ENCODE measurements at regions not wholly inside any gene's neighbourhood (a gene's known extent, or its start where the extent isn't known, plus 50 kb on each side); places are given as distances from the start of the nearest gene placed in this dataset.

DNA sequence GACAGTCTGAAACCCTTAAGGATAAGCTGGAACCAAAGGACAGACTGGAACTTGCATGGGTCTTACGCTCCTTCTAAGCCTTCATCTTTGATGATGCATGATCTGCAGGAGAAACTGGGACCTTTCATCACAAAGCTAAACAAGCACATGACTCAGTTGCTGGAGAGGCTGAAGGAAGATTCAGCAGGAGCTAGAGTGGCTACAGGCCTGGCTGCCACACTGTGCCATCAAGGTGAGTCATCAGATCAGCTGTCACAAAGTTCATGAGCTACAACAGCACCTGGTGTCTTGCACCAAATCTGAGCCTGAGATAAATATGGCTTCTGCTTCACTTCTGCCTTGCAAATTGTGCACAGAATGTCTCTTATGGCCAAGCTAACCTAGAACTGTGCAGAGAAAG lies 95.5 kb upstream of the MARK1 start:
- H3K9me3 ChIP-seq (ENCODE audit: control insufficient read depth in 1 of 2, low read length in 2 of 2), result no peaks in the 10 kb centered on the region
- no peaks in the 10 kb centered on the region for H3K9me3 Mint-ChIP-seq
- no peaks in the 10 kb centered on the region for H3K36me3 ChIP-seq (ENCODE audit: insufficient read depth, low read length)
- no peaks in the 10 kb centered on the region for H3K4me1 ChIP-seq (ENCODE audit: insufficient read depth, low read length)
- H3K27me3 Mint-ChIP-seq, result peaks cover 1 to 6% of the 10 kb centered on the region in 2 donors
- H3K36me3 Mint-ChIP-seq, result no peaks in the 10 kb centered on the region
- H3K27ac ChIP-seq (ENCODE audit: low read depth, low read length), result no peak overlapping the region
- no peak for DNase-seq
- no peaks in the 10 kb centered on the region for H3K4me1 Mint-ChIP-seq
- H3K27ac Mint-ChIP-seq, result no peak overlapping the region
- no peak overlapping the region for H3K4me3 ChIP-seq (ENCODE audit: low read length in 2 of 2)
- H3K4me3 Mint-ChIP-seq, result no peak overlapping the region
- no peaks in the 10 kb centered on the region for H3K27me3 ChIP-seq (ENCODE audit: insufficient read depth, low read length)
- POLR2A ChIA-PET (ENCODE audit: partially characterized antibody), result no interaction called here
- CTCF ChIA-PET (ENCODE audit: partially characterized antibody), result no interaction called here
- intact Hi-C loops (cut with micrococcal nuclease), result no loop called here

DNA sequence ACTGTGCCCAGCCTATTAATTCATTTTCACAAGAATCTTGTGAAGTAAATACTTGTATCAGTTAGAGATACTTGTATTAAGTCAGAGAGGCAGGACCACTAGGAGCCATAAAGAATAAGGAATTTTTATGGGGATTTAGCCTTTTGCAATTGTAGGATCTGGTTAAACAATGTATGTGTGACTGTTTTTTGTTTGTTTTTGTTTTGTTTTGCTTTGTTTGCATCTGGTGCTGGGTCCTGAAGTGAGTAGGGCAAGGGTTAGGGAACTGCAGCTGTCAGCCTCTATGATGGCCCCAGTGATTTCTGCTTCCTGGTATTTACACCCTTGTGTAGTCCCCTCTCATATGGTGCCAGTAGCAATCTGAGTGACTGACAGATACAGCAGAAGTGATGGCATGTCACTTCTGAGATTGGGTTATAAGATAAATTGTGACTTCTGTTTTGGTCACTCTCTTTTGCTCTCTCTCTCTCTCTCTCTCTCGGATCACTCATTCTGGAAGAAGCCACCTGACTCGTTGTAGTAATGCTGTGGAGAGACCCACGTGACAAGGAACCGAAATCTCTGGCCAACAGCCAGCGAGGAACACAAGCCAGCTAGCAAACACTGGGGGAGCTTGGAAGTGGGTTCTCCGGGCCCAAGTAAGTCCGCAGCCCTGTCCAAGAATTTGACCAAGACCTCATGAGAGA lies 96.2 kb upstream of the MARK1 start:
- Mint-ChIP-seq H3K9me3 (no peaks in the 10 kb centered on the region), H3K27ac (no peak overlapping the region), H3K36me3 (no peaks in the 10 kb centered on the region), H3K4me3 (no peak overlapping the region), H3K27me3 (peaks cover 1 to 6% of the 10 kb centered on the region in 2 donors), H3K4me1 (no peaks in the 10 kb centered on the region)
- H3K4me3 ChIP-seq (ENCODE audit: low read length in 2 of 2), result no peak overlapping the region
- H3K36me3 ChIP-seq (ENCODE audit: insufficient read depth, low read length), result no peaks in the 10 kb centered on the region
- CTCF ChIA-PET (ENCODE audit: partially characterized antibody), result no interaction called here
- intact Hi-C loops (cut with micrococcal nuclease), result no loop called here
- no peak for DNase-seq
- no peaks in the 10 kb centered on the region for H3K27me3 ChIP-seq (ENCODE audit: insufficient read depth, low read length)
- H3K27ac ChIP-seq (ENCODE audit: low read depth, low read length), result no peak overlapping the region
- POLR2A ChIA-PET (ENCODE audit: partially characterized antibody), result no interaction called here
- no peaks in the 10 kb centered on the region for H3K4me1 ChIP-seq (ENCODE audit: insufficient read depth, low read length)
- no peaks in the 10 kb centered on the region for H3K9me3 ChIP-seq (ENCODE audit: control insufficient read depth in 1 of 2, low read length in 2 of 2)

DNA sequence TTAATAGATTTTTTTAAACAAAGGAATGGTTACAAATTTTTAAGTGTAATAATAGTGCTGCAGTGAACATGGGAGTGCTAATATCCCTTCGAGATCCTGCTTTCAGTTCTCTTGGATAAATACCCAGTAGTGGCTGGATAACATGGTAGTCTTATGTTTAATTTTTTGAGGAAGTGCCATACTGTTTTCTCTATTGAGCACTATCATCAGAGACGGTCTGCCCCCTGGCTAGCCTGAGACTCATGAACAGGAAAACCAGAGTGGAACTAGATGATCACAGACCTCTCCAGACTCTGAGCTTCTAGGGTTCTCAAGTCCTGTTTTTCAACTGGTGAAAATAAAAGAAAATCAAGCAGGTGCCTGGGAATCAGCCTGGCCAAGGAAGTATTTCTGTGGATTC lies 97.3 kb upstream of the MARK1 start:
- Mint-ChIP-seq H3K27me3 (peaks cover 1 to 6% of the 10 kb centered on the region in 2 donors), H3K4me3 (no peak overlapping the region), H3K4me1 (no peaks in the 10 kb centered on the region), H3K27ac (no peak overlapping the region), H3K9me3 (no peaks in the 10 kb centered on the region), H3K36me3 (no peaks in the 10 kb centered on the region)
- no peak for DNase-seq
- POLR2A ChIA-PET (ENCODE audit: partially characterized antibody), result no interaction called here
- Histone ChIP-seq H3K27ac (ENCODE audit: low read depth, low read length) (no peak overlapping the region), H3K4me1 (ENCODE audit: insufficient read depth, low read length) (no peaks in the 10 kb centered on the region), H3K27me3 (ENCODE audit: insufficient read depth, low read length) (no peaks in the 10 kb centered on the region), H3K36me3 (ENCODE audit: insufficient read depth, low read length) (no peaks in the 10 kb centered on the region), H3K9me3 (ENCODE audit: control insufficient read depth in 1 of 2, low read length in 2 of 2) (no peaks in the 10 kb centered on the region), H3K4me3 (ENCODE audit: low read length in 2 of 2) (no peak overlapping the region)
- CTCF ChIA-PET (ENCODE audit: partially characterized antibody), result no interaction called here
- intact Hi-C loops (cut with micrococcal nuclease), result no loop called here

DNA sequence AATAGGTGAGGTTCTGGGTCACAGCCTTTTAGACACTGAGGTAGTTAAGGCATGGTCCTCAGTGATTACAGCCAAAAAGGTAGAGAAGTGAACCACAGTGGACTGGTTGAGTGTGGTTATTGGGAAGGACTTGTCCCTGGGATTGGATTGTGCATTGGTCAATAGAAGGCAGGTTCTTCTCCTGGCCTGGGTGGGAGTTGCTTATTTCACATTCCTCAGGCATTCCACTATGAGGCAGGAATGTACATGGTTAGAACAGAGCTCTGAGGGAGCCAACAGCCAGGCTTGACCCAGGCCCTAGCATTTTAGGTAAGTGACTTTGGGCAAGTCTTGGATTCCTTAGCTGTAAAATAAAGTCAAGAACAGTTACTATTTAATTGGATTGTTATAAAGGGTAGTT lies 97.9 kb upstream of the MARK1 start:
- Histone ChIP-seq H3K4me3 (ENCODE audit: low read length in 2 of 2) (no peak overlapping the region), H3K36me3 (ENCODE audit: insufficient read depth, low read length) (no peaks in the 10 kb centered on the region), H3K27ac (ENCODE audit: low read depth, low read length) (no peak overlapping the region), H3K9me3 (ENCODE audit: control insufficient read depth in 1 of 2, low read length in 2 of 2) (no peaks in the 10 kb centered on the region), H3K27me3 (ENCODE audit: insufficient read depth, low read length) (no peaks in the 10 kb centered on the region), H3K4me1 (ENCODE audit: insufficient read depth, low read length) (no peaks in the 10 kb centered on the region)
- ChIA-PET CTCF (ENCODE audit: partially characterized antibody) (no interaction called here), POLR2A (ENCODE audit: partially characterized antibody) (no interaction called here)
- DNase-seq, result no peak
- Mint-ChIP-seq H3K36me3 (no peaks in the 10 kb centered on the region), H3K27ac (no peak overlapping the region), H3K4me3 (no peak overlapping the region), H3K27me3 (peaks cover 1 to 6% of the 10 kb centered on the region in 2 donors), H3K9me3 (no peaks in the 10 kb centered on the region), H3K4me1 (no peaks in the 10 kb centered on the region)
- intact Hi-C loops (cut with micrococcal nuclease), result no loop called here

GRCh38 chr1:220426989-220427388 lies 100.9 kb upstream of the MARK1 start:
- Mint-ChIP-seq H3K36me3 (no peaks in the 10 kb centered on the region), H3K27me3 (peaks cover 0 to 9% of the 10 kb centered on the region in 2 donors), H3K27ac (no peak overlapping the region), H3K4me1 (no peaks in the 10 kb centered on the region), H3K9me3 (no peaks in the 10 kb centered on the region), H3K4me3 (no peak overlapping the region)
- Histone ChIP-seq H3K36me3 (ENCODE audit: insufficient read depth, low read length) (no peaks in the 10 kb centered on the region), H3K27ac (ENCODE audit: low read depth, low read length) (no peak overlapping the region), H3K9me3 (ENCODE audit: control insufficient read depth in 1 of 2, low read length in 2 of 2) (no peaks in the 10 kb centered on the region), H3K4me1 (ENCODE audit: insufficient read depth, low read length) (no peaks in the 10 kb centered on the region), H3K27me3 (ENCODE audit: insufficient read depth, low read length) (no peaks in the 10 kb centered on the region), H3K4me3 (ENCODE audit: low read length in 2 of 2) (no peak overlapping the region)
- ChIA-PET POLR2A (ENCODE audit: partially characterized antibody) (no interaction called here), CTCF (ENCODE audit: partially characterized antibody) (no interaction called here)
- intact Hi-C loops (cut with micrococcal nuclease), result no loop called here
- no peak for DNase-seq

DNA sequence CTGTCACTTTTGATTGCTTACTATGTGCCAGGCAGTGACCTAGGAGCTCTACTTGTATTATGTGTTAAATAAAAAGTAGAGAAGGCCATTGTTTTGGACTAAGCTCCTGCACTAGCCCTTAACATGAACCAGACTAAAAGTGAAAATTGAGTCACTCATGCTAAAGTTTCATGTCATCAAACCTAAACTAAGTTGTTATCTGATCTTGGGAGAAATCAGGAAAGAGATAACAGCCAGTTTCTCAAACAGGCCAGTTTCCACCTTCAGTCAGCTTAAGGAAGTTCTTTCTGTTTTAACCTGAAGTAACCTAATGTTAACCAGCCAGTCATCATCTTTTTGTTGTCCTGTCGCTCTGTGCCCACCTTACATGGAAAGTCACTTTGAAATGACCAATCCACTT lies 102.1 kb upstream of the MARK1 start:
- Histone ChIP-seq H3K9me3 (ENCODE audit: control insufficient read depth in 1 of 2, low read length in 2 of 2) (no peaks in the 10 kb centered on the region), H3K27ac (ENCODE audit: low read depth, low read length) (no peak overlapping the region), H3K4me1 (ENCODE audit: insufficient read depth, low read length) (no peaks in the 10 kb centered on the region), H3K36me3 (ENCODE audit: insufficient read depth, low read length) (no peaks in the 10 kb centered on the region), H3K27me3 (ENCODE audit: insufficient read depth, low read length) (no peaks in the 10 kb centered on the region), H3K4me3 (ENCODE audit: low read length in 2 of 2) (no peak overlapping the region)
- CTCF ChIA-PET (ENCODE audit: partially characterized antibody), result no interaction called here
- no peaks in the 10 kb centered on the region for H3K36me3 Mint-ChIP-seq
- intact Hi-C loops (cut with micrococcal nuclease), result no loop called here
- POLR2A ChIA-PET (ENCODE audit: partially characterized antibody), result no interaction called here
- DNase-seq, result no peak
- H3K4me3 Mint-ChIP-seq, result no peak overlapping the region
- peaks cover 0 to 10% of the 10 kb centered on the region in 2 donors for H3K27me3 Mint-ChIP-seq
- H3K4me1 Mint-ChIP-seq, result no peaks in the 10 kb centered on the region
- no peak overlapping the region for H3K27ac Mint-ChIP-seq
- no peaks in the 10 kb centered on the region for H3K9me3 Mint-ChIP-seq

GRCh38 chr1:220421508-220421907 lies 106.4 kb upstream of the MARK1 start:
- POLR2A ChIA-PET (ENCODE audit: partially characterized antibody), result no interaction called here

DNA sequence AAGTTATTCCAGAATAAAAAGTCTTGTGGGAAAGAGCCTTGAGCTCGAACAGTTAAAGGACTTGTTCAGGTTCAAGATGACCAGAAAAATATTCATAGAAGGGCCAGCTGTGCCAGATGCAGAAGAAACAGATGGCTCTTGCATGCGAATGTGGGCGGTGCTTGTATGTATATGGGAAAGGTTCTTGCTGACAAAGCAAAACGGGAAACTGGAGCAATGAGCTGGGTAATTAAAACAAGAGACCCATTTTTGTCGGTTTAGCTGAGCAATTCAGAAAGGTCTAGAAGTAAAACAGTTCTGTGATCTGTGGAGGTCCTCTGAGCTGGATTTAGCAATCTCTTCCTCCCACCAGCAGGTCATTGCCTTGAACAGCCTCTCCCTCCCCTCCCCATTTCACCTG lies 107.2 kb upstream of the MARK1 start:
- H3K36me3 Mint-ChIP-seq, result no peaks in the 10 kb centered on the region
- ChIA-PET POLR2A (ENCODE audit: partially characterized antibody) (no interaction called here), CTCF (ENCODE audit: partially characterized antibody) (no interaction called here)
- H3K9me3 Mint-ChIP-seq, result no peaks in the 10 kb centered on the region
- no peaks in the 10 kb centered on the region for H3K4me1 Mint-ChIP-seq
- Histone ChIP-seq H3K4me1 (ENCODE audit: insufficient read depth, low read length) (no peaks in the 10 kb centered on the region), H3K9me3 (ENCODE audit: control insufficient read depth in 1 of 2, low read length in 2 of 2) (no peaks in the 10 kb centered on the region), H3K27ac (ENCODE audit: low read depth, low read length) (no peak overlapping the region), H3K27me3 (ENCODE audit: insufficient read depth, low read length) (no peaks in the 10 kb centered on the region), H3K4me3 (ENCODE audit: low read length in 2 of 2) (no peak overlapping the region), H3K36me3 (ENCODE audit: insufficient read depth, low read length) (no peaks in the 10 kb centered on the region)
- H3K4me3 Mint-ChIP-seq, result no peak overlapping the region
- peaks cover 4 to 6% of the 10 kb centered on the region in 2 donors for H3K27me3 Mint-ChIP-seq
- no peak for DNase-seq
- intact Hi-C loops (cut with micrococcal nuclease), result no loop called here
- no peak overlapping the region for H3K27ac Mint-ChIP-seq

More at GRCh38 chr1:220421508-220421907, 106.4 kb upstream of the MARK1 start:
- no peaks in the 10 kb centered on the region for H3K9me3 ChIP-seq (ENCODE audit: control insufficient read depth in 1 of 2, low read length in 2 of 2)
- H3K27ac ChIP-seq (ENCODE audit: low read depth, low read length), result no peak overlapping the region
- H3K4me1 ChIP-seq (ENCODE audit: insufficient read depth, low read length), result no peaks in the 10 kb centered on the region
- no peak overlapping the region for H3K4me3 ChIP-seq (ENCODE audit: low read length in 2 of 2)
- H3K27me3 ChIP-seq (ENCODE audit: insufficient read depth, low read length), result no peaks in the 10 kb centered on the region
- CTCF ChIA-PET (ENCODE audit: partially characterized antibody), result no interaction called here
- no peaks in the 10 kb centered on the region for H3K36me3 ChIP-seq (ENCODE audit: insufficient read depth, low read length)
- Mint-ChIP-seq H3K27me3 (peaks cover 0 to 6% of the 10 kb centered on the region in 2 donors), H3K4me1 (no peaks in the 10 kb centered on the region), H3K27ac (no peak overlapping the region), H3K36me3 (no peaks in the 10 kb centered on the region), H3K9me3 (no peaks in the 10 kb centered on the region), H3K4me3 (no peak overlapping the region)
- intact Hi-C loops (cut with micrococcal nuclease), result no loop called here
- no peak for DNase-seq

All from CD4-positive, alpha-beta memory T cell (primary cell).